HuH-7.5 (cell line): ENCODE measurements at regions not wholly inside any gene's neighbourhood (a gene's known extent, or its start where the extent isn't known, plus 50 kb on each side); places are given as distances from the start of the nearest gene placed in this dataset.

Experiments
- DNase-seq: peaks from one replicate; pipeline ENCODE4 v3.0.0; 2011; ENCODE audit warnings: low spot score

DNA sequence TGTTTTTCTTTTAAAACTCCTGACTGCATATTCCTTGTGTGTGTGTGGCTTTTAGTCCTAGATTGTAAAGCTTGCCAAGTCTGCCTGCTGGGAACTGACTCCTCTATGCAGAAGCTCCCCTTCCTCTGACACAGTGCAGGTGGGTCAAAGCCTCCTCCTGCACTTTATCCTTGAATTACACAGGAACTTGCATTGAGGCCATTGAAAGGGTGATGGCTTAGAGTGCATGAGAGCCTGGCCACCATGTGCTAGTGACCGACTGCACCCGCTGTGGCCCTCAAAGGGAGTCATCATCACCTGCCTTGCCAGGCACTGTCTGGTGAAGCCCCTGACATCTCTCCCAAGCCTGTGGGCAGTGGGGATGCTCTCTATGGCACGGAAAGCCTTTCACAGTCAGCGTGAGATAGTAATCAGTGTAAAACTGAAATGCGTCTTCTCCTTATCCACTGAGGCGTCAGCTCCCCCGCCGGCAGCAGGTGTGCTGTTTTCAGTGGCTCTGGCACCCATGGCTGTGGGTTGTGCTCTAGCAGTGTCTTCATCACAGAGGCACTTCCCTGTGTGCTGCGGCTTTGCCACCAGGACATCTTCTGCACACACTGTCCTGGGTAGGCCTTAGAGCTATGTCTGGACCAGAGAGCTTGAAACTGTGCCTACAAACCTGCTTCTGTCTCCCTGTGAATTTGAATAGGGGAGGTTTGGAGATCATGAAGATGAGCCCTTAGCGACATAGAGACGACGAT is 87.9 kb downstream of the THBS2 start:
- DNase-seq = no peak

DNA sequence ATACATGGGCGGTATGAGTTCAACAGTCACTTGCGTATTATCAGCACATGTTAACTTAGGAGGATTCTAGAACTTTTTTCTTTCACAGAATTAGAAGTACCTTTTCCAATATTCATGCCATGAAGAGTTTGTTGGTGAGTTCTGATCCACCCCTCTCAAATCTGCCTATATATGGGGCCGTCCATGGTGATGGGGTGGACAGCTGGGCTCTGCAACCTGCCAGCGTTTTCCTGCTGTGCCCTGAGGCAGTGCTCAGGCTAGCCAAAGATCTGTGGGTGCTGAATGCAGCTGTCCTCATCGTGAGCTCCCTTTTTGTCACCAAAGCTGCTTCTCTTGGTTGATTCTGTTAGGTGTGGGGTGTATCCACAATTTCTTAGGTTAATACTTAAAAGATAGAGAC is 88.7 kb downstream of the THBS2 start:
- no peak for DNase-seq

DNA sequence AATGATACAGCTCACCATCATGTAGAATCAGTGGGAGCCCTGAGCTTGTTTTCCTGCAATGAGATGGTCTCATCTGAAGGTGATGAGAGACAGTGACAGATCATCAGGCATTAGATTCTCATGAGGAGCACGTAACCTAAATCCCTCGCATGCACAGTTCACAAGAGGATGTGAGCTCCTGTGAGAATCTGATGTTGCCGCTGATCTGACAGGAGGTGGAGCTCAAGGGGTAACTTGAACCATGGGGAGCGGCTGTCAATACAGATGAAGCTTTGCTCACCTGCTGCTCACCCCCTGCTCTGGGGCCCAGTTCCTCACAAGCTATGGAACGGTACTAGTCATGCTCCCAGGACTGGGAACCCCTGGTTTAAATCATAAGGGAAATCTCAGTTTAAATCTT is 89.2 kb downstream of the THBS2 start:
- DNase-seq = no peak

DNA sequence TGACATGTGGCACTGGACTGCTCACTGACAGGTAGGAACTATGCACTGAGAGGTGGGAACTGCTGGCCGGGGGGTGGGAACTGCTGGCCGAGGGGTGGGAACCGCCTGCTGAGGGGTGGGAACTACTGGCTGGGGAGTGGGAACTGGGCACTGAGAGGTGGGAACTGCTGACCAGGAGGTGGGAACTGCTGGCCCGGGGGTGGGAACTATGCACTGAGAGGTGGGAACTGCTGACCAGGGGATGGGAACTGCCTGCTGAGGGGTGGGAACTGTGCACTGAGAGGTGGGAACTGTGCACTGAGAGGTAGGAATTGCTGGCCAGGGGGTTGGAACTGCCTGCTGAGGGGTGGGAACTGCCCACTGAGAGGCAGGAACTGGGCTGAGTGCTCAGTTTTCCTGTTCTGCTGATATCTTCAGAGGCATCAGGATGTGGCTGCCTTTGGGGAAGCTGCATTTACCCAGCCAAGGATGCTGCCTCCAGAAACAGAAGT is 90.2 kb downstream of the THBS2 start:
- no peak for DNase-seq

DNA sequence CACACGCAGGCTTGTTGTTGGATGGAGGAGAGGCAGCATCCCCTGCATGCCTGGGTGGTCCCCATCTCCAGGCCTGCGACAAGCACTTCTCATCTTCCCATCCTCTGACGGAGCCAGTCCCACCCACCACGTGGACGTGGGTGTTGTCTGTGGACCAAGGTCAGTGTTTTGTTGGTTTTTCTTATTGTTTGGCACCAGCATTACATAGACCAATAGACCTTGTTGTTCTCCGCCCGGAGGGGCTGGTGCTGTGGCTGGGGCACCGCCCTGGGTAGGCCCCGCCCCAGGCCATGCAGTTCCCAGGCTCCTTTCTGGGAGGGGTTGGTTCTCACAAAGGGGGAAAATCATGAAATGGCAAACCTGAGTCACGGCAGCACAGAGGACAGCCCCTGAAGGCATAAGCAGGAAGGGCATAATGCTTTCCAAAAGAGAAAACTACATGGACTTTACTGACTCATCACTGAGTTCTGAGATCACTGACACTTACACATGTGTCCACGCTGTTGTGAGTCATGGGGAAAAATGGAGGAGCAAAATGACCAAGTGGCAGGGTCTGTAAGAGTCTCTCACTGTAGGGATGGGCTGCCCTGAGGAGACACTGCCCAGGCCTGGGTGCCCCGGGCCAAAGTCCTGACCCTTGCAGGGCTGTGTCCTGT is 90.8 kb downstream of the THBS2 start:
- no peak for DNase-seq

DNA sequence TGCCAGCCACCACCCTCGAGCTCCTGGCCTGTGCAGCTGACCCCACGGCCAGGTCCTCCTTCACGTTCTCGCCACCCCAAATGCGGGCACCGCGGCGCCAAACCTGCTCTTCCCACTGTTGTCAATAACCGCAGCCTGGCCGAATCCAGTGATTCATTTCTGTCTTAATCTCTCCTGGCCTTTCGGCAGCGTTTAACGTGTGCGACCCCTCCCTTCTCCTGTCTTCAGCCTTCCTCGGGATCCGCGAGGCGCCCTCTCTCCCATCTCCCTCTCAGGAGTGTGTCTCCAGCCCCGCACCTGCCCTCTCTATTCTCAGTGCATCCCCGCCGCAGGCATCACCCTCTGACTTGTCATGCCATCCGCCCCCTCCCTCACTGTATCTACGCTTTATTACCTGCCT is 91.4 kb downstream of the THBS2 start:
- no peak for DNase-seq

DNA sequence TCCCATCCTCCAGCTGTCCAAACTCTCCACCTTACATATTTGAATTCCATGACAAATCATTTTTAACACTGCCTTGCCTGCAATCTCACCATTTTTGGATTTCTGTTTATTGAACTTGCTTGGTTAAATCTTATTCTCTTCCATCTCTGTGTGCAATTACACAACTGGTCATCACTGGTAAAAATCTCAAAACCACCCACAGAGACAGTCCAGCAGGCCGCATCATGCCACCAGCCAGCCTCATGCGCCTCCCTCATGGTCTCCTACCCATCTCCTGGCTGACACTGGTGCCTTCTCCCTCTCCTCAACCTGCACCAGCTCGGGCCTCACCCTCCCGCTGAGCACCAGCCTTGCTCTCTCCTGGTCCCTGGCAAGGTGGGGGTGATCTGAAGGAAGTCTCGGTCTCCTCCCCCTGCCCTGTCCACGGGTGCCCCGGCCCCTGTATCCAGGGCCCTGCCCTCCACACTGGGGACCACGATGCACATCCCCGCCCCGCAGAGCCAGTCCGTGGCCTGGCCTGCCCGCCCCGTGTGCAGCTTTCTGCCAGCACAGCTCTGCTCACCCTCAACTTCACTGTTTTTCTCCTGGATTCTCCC is 92.0 kb downstream of the THBS2 start:
- DNase-seq = no peak

DNA sequence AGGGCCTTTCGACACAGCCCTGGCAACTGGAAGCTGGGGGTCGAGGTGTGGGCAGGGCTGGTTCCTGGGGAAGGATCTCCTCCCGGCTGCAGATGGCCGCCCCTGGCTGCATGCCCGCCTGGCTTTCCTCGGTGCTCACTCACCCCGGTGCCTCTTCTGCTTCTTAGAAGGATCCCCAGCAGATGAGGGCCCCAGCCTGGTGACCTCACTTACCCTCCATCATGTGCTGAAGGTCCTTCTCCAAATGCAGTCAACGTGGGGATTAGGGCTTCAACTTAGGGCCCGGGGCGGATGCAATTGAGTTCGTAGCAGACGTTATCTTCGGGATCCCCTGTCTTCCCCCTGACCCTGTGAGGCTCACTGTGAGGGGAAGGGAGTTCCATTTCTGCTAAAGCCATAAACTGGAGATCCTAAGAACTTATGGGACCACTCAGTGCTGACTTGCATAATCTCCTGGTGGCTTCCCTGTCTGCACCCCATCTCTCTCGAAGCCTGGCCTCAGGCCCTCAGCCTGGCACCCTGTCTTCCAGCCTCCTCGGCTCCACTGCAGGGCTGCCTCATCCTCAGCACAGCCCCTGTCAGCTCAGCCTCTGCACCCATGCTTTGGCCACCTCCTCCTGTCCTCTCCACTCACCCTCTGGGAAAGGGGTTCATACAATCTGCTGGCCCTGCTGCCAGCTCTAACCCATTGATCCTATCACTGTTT is 92.6 kb downstream of the THBS2 start:
- no peak for DNase-seq

DNA sequence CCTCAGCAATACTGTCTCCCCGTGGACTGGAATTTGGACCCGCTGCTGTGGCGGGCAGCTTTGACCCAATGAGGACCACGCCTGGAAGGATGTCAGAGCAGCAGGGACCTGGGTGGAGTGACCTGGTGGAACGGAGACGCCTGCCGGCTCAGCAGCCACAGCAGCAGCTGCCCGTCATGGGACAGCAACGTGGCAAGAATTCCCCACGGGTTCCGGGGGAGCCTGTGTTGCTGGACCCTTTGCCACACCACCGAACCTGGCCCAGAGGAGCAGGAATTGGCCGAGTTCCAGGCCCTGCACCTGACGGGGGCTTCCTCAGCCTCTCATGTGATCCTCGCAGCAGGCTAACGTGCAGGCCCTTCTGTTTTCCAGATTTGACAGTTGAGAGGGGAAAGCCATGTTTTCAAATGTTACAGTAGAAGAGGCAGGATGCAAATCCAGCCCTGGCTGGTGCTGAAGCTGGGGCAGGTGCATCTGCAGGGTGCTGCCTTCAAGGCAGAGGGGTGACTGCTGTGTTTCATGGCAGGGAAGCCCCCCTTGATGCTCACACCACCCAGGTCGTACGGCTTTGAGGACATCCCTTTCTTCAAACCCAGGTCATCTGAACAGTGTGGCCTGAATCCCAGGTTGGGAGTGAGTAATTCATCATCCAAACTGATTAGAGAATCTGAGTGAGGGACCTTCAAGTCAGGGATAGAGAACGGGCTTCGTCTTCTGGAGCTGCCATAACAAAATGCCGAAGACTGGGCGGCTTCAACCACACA is 93.4 kb downstream of the THBS2 start:
- DNase-seq = no peak

DNA sequence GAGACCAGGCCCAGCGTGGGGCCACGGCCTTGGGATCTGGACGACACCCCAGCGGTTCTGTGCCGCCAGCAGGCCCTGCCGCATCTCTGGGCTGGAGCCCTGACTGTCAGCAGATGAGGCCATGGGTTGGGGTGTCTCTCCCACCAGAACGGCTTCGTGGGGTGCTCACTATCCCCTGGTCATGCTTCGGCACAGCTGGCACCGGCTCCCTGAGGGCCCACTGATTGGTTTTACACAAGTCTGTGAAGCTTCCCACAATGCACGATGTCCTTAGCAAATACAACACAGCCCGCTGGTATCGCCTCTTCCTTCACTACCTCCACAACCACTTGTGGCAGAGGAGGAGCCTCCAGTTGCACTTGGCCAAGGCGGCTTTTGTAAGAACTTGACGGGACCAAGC is 94.3 kb downstream of the THBS2 start:
- no peak for DNase-seq

DNA sequence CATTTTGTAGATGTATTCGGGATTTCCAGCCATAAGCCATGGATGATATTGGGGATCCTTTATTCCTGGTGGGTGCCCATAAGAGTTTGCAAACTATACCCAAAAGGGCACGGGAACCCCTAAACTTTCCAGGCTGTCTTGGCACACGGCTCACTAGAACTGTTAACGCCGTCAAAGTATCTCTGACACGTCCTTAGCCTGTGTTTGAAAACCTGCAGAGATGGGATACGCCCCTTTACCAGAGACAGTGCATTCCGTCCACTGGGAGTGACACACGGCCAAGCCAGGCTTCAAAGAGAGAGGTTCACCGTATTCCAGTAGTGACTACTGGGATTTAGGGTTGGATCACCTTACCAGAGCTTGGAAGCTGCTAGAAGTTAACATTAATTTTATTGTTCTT is 95.0 kb downstream of the THBS2 start:
- DNase-seq = no peak

DNA sequence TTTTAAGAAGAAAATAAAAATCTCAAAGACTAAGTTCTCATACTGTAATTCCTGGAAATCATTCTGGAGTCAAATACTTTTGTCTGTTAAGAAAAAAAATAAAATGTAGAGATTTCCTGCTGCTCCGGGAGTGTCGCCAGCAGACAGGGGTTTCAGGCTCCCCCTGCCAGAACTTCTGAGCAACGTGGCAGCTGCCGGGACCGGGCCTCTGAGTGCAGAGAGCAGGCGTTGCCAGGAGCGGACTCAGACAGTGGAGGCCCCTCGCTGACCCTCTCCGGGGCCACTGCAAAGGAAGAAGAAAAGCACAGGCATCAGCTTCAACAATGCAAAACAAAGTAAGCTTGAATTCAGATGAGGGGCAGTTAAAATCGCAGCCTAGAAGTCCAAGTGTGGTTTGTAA is 95.5 kb downstream of the THBS2 start:
- DNase-seq = no peak

DNA sequence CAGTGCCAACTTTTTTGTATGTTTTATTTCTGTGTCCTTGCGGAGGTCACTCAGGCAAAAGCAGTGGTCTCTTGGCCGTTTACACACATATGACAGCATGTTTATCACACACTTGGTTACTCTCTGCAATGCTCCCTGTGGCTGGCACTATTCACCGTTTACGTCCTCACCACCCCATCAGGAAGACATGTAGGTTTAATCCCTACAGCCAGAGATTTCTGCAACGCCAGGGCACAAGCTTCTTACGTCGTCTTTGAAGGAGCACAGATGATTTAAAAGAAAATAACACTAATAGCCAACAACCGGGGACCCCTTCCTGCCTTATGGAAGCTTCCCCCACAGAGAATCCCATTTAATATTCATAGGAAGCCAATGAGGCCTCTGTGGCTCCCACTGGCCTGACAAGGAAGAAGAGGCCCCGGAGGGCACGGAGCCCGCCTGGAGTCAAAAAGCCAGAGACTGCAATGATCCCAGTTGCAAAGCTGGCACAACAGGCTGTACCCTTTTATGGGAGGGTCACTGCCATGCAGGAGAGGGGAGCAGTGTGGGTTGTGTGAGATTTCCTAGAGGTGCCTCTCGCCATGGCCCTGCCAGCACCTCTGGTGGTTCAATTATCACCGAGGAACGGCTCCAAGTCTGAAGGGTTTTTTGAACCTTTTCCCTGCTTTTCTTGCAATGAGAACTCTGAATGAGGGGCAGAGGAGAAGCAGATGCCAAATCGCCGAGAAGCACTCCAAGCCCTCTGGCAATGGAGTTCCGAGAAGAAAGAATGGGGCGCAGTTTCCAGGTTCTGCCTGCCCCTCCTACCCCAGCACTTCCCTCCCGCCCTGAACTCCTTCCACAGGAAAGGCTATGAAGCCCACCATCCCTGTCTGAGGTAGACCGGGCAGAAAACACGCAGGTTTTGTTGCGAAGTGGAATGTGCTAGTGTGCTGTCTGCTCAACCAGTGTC is 96.2 kb downstream of the THBS2 start:
- DNase-seq = no peak

DNA sequence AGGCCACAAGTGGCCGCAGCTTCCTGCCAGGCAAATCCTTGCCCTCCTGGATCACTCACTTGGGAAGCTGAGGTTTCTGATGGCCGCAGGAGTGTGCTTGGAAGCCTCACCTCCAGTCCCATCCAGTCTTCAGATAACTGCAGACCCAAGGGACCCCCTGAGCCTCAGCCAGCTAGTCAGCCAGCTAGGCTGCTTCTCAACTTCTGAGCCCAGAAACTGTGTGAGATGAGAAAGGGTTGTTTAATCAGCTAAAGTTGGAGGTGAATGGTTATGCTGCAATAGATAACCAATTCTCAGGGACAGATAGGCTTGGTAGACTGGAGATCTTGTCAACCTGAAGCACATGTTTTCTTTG is 96.9 kb downstream of the THBS2 start:
- DNase-seq = no peak

DNA sequence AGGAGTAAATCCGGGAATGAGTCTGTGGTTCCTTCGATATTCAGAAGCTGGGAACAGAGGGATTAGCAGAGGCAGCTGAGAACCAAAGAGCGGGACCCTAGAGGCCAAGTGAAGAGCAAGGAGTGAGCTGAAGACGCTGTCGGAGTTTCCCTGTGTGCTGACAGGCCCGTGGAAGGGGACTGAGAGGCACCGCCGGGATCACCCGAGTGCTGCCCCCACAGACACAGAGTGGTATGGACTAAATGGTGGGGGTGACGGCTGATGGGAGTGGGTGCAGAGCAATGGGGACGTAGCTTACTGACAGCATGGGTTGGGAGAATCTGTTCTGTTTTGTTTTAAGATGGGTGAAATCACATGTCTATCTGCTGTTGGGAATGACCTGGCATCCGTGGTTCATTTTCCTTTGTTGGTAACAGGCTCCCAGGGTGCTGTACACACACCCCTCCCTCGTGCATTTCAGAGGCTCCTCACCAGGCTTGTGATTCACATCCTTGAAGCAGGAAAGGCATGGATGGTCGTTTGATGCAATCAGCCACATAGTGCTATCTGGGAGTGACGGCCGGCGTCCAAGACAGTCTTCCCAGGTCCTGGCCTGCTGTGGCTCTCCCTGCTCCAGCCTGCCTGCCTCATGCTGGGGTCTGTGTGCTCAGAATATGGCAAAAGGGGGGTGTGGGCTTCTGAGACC is 97.4 kb downstream of the THBS2 start:
- DNase-seq = no peak

DNA sequence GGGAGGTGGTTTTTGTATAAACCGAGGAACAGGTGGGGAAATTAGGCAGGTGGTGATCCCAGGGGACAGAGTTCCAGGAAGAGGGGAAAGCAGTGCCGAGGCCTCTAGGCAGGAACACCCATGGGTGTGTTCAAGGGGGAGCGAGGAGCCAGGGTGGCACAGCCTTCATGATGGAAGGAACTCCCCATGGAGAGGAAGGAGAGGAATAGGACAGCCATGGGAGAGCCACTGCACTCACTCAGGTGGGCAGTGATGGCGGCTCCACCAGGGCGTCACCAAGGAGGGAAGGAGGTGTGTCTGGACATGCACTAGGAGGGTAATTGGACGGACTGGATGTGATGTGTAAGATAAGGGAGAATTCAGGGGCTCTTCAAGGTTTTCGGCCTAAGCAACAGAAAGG is 98.2 kb downstream of the THBS2 start:
- no peak for DNase-seq

DNA sequence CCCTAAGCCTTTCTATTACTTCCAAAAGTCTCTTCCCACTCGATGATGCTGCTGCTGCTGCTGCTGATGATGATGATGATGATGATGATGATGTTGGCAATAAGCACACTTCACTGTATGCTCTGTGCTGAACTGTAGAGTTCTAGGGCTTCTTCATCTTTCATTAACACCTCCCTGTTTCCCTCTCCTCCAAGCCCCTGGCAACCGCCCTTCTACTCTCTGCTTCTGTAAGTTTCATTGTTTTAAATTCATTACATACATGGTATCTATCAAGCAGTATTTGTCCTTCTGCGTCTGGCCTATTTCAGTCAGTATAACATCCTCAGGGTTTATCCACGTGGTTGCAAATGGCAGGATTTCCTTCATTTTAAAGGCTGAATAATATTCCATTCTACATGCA is 100.2 kb downstream of the THBS2 start:
- DNase-seq = no peak

DNA sequence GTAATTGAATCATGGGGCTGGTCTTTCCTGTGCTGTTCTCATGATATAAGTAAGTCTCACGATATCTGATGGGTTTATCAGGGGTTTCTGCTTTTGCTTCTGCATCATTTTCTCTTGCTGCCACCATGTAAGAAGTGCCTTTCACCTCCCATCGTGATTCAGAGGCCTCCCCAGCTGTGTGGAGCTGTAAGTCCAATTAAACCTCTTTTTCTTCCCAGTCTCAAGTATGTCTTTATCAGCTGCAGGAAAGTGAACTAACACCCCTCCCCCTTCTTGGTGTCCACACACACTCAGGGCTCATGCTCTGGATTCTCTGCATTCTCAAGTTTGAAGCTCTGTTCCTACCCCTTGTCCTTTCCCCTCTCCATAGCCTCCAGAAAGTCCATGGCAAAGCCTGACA is 107.1 kb downstream of the THBS2 start:
- no peak for DNase-seq

DNA sequence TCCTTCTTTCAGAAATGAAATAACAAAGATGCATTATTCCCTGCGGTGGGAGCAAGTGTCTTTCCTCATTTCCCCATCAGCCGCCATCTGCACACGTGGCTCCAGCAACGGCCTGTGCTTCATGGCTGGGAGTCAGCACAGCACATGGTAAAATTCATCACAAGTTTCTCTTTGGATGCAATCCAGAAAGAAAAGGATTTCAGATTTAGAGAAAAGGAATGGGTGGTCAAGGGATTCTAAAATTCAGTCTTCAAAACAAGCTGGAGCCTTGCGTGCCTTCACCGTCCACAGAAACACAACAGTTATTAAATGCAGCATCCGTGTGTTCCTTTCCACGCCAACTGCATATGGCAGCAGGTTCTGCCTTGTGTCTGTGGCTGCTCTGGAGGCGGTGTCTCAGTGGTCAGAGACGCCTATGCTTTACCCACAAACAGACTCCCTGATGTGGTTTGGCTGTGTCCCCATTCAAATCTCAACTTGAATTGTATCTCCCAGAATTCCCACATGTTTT is 107.6 kb downstream of the THBS2 start:
- DNase-seq = no peak

DNA sequence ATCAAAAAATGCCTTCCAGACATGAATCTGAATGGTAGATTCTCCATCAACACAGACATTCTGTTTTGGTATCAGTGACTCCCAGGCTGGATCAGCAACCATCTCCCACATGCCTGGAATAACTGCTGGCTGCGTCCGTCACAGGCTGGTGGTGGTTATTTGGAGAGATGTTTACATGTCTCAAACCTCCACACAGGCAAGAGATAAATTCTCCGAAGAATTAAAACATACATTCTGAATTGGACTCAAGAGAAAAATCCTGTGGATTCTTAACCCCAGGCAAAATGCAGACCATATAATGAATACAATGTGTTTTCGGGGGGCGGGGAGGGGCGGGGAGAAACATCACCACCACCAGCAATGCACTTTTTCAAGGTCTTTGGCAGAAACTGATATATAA is 108.2 kb downstream of the THBS2 start:
- DNase-seq = no peak
